WTC11 (cell line): ENCODE measurements at regions not wholly inside any gene's neighbourhood (a gene's known extent, or its start where the extent isn't known, plus 50 kb on each side); places are given as distances from the start of the nearest gene placed in this dataset.

ENCODE experiments used
- CREB1 ChIP-seq: sonication (generic); formaldehyde crosslinking; IDR thresholded peaks from 2 replicates; pipeline ENCODE4 v1.8.0; 2023; ENCODE audit warnings: mild to moderate bottlenecking, missing genetic modification reagents
- CTCF ChIP-seq: fragments of 200-600 bp; IDR thresholded peaks from 2 replicates; pipeline ENCODE4 v1.8.0; 2022; ENCODE audit warnings: antibody characterized with exemption
- SP1 ChIP-seq: sonication (generic); formaldehyde crosslinking; conservative IDR thresholded peaks from 2 replicates; pipeline ENCODE4 v1.8.1; 2022; ENCODE audit warnings: missing genetic modification reagents
- TF ChIP-seq, protein P1 (sequence below): sonication (generic); formaldehyde crosslinking; IDR thresholded peaks from 2 replicates; pipeline ENCODE4 v1.8.1; 2023; ENCODE audit warnings: mild to moderate bottlenecking, missing genetic modification reagents, borderline replicate concordance

- TF ChIP-seq CTCF: no peak
- TF ChIP-seq, protein P1, sequence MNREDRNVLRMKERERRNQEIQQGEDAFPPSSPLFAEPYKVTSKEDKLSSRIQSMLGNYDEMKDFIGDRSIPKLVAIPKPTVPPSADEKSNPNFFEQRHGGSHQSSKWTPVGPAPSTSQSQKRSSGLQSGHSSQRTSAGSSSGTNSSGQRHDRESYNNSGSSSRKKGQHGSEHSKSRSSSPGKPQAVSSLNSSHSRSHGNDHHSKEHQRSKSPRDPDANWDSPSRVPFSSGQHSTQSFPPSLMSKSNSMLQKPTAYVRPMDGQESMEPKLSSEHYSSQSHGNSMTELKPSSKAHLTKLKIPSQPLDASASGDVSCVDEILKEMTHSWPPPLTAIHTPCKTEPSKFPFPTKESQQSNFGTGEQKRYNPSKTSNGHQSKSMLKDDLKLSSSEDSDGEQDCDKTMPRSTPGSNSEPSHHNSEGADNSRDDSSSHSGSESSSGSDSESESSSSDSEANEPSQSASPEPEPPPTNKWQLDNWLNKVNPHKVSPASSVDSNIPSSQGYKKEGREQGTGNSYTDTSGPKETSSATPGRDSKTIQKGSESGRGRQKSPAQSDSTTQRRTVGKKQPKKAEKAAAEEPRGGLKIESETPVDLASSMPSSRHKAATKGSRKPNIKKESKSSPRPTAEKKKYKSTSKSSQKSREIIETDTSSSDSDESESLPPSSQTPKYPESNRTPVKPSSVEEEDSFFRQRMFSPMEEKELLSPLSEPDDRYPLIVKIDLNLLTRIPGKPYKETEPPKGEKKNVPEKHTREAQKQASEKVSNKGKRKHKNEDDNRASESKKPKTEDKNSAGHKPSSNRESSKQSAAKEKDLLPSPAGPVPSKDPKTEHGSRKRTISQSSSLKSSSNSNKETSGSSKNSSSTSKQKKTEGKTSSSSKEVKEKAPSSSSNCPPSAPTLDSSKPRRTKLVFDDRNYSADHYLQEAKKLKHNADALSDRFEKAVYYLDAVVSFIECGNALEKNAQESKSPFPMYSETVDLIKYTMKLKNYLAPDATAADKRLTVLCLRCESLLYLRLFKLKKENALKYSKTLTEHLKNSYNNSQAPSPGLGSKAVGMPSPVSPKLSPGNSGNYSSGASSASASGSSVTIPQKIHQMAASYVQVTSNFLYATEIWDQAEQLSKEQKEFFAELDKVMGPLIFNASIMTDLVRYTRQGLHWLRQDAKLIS: no peak
- TF ChIP-seq SP1 (CRISPR knock-in tag): no peak
- TF ChIP-seq CREB1: no peak
Observed at GRCh38 chr5:18526792-18527405, 892.6 kb downstream of the TAF11L14 start.
